GM18520 (cell line): ENCODE measurements at regions not wholly inside any gene's neighbourhood (a gene's known extent, or its start where the extent isn't known, plus 50 kb on each side); places are given as distances from the start of the nearest gene placed in this dataset.
"Not testable (repeated sequence)": the region's sequence is repeated elsewhere in the genome, so short reads cannot be mapped to it uniquely, and the experiment has no call there.

Experiments
- ATAC-seq: cut with Tn5 transposase; IDR thresholded peaks from one replicate; pipeline ENCODE4 v1.9.1; 2021; ENCODE audit not compliant: unreplicated experiment

DNA sequence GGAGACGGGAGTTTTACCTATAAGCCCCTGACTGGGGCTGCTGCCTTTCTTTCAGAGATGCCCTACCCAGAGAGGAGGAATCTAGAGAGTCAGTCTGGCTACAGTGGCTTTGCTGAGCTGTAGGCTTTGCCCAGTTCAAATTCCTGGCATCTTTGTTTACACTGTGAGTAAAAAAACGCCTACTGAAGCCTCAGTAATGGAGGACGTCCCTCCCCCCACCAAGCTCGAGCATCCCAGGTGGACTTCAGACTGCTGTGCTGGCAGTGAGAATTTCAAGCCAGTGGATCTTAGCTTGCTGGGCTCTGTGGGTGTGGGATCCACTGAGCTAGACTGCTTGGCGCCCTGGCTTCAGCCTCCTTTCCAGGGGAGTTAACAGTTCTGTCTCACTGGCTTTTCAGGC, 237.1 kb upstream of the NT5E start:
- not testable (repeated sequence) for ATAC-seq

DNA sequence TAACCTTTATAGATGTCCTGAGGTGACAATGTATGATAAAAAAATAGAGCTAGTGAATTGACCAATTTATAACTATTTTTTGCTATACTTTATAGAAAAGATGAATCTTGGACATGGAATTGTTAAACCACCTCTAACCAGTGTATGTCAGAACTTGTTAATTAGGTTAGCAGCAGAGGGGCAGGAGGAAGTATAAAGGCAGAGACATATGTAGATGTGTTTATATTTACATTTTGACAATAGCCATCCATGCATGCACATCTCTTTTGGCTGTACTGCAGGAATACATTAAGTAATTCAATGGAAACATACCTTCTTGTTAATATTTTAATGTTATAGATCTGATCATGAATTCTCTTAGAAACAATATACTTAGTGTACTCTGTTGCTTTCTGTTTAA, 254.6 kb upstream of the NT5E start:
- no peak for ATAC-seq

DNA sequence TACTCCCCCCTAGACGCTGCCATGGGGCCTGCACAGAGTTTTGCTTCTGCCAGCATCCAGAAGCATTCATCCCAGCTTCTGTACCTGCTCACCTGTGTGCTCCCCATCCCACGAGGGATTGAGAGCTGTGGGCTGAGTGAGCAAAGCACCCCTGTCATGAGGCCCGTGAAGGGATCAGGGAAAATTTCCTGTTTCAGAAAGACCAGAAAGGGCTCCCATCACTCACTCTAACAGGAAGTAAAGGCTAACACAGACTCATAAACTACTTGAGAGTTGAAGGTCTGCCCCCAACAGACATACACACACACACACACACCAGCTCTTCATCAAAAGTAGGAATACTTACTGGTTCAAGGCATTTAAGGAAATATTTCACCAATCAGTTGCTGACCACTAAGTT, 256.5 kb upstream of the NT5E start:
- ATAC-seq, result no peak

DNA sequence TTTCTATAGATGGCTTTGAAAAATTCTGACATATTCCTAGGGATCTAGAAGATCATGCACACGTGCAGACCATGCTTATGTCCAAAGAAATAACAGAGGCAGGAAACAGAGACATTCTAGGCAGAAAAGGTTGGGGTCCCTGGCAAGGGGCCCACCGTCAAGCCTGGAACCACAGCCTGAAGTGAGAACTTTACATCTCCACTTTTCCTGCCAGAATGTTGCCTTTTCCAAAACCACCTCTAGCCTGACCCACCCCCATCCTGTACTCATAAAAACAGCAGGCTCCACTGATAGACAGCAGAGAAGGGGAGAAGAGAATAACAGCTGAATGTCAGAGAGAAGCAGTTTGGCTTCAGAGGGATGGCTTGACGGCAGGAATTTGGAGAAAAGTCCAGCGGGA, 257.3 kb upstream of the NT5E start:
- ATAC-seq, result no peak

DNA sequence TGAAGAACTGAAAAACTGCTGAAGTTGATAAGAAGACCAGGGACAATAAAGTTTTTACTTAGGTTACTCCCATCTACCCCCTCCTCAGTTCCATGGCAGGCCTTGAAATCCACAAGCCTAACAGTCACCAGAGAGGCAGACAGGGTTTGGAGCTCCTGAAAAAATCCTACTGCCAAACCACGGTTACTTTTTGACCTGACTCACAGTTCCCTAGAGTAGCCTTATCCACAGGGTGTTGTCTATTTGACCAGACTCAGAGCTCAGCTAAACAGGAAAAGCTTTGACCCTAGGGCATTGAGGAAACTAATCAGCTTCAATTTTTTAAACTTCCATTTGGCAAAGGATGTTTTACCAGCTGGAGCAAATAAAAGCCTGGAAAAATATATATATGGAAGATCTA, 257.7 kb upstream of the NT5E start:
- no peak for ATAC-seq

DNA sequence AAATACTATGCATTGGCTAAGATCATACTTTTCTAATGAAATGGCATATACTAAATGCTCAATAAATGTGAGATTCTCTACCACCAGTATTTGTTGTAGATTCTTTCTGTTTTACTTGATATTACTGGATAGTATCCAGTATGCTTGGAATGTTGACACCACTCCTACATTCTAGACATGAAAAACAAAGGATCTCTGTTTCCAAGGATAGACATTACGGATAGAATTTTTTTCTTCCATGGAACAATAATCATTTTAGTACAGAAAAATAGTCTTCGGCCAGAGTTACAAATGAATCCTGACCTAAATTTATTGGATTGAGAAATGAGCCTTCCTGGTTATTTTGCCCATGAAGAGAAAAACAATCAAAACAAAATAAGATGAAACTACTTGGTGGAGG, 258.2 kb upstream of the NT5E start:
- no peak for ATAC-seq

DNA sequence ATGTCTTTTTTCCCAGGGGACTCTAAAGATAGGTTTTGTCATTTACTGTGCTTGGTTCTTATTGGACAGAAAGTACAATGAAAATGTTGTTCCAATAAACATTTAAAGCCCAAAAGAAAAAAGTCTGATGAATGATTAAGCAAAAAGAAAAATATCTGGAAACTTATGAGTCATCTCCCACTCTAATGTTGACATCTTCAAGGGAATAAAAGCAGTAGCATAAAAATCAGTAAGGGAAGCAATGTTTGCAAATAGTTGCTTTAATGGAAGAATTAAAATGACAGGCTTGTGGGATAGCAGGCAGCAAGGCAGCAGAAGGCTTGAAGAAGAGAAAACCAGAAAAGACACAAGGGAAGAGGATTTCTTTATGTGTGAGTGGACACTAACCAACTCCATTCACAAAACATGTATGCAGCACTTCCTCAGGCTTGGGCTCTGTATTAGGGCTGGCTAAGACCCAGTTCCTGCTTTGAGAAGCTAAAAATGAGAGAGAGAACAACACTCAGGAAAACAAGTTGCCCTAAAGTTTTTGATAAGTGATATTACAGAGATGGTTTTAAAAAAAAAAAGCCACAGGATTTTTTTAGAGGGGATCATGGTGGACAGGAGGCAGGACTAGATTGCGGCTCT, 263.2 kb upstream of the NT5E start:
- no peak for ATAC-seq

DNA sequence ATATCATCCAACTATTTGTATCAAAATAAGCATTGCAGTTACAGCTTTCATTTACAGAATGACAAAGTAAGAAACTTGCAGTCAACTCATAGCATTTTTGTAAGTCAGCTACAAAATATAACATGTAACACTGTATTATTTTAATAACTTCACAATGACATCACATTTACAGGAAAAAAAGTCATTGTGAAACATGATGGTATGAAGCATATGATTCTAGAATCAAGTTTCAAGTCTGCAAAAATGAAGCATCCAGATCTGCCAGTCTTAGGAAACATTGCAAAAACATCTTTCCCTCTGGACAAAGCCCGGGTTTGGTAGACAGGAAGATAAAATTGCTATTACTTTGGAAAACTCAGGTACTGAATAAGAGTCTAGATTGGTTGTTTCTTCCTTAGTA, 263.9 kb upstream of the NT5E start:
- no peak for ATAC-seq

DNA sequence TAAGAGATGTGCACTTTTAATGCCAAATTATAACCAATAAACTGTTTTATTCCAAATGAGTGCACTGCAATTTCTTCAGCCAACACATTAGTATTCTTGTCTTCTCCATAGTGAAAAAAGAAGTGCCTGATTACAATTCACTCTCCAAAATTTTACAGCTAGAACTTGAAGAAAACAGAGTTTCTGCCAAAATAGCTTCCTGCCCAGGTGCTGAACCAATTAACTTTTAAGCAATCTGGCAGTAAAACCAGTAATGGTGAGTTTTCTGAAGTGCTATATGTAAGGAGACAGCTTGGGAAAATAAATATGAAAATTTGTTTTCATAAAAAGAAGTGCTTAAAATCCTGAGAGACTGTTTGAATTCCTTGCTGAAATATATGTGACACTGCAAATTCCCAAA, 266.0 kb upstream of the NT5E start:
- ATAC-seq, result no peak

DNA sequence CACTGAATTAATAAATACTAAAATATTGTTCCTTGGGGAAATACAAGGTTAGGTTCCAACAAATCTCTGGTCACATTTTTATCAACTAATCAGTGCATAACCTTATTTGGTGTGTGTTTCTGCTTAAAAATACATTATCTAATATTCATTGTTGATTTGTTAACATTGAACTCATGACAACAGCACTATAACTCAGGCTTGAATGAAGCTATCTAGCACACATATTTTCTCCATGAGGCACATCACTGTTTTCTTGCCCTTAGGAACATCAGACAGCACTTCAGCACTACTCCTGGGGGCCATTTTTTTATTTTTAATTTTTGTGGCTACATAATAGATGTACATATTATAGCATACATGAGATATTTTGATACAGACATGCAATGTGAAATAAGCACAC, 277.2 kb upstream of the NT5E start:
- no peak for ATAC-seq

DNA sequence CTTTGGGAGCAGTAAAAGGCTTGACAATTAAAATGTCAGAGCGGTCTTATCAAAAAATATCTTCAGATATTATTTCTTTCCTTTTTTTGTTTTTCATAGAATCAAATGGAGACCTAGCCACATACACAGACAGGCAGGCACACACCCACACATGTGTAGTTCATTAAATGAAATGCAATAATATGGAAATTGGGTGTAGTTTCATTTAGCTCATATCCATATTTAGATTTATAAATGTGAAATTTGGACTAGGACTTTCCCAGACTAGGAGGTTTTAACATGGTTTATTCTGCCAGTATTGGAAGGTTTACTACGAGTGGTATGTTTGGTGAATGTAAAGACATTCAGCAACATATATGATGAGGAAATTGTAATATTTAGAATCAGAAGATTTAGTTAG, 277.7 kb upstream of the NT5E start:
- ATAC-seq, result no peak

DNA sequence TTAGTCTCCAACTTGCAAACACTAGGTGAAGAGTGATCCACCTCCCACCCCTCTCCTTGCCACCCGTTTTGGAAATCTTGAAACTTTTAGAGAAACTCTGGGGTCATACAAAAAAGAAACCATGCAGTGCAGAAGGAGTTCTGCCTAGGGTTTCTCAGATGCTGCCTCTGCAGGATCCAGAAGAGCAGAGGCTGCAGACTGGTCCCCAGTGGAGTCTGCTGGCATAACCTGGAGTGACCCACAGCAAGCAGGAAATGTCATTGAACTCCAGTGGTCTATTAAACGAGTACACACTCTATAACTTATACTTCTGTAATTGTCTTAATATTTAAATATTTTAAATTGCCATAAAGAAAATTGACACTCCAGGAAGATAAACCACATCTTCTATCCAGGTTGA, 280.7 kb upstream of the NT5E start:
- no peak for ATAC-seq

DNA sequence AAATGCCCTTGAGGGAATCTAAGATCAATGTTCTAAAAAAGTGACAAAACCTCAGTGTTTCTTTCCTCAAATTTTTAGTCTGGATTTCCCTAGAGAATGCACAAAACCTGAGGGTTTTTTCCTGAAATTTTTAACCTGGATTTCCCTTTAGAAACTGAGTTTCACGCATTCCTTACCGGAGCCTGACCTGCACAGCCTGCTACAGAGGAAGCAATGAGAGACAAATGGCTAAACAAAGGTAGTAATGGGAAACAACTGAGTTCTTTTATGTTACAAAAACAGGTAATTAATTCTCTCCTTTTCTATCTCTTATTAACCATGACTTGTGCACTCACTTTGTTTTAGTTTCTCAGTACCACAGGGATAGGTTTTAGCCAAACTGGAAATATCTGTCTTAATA, 281.7 kb upstream of the NT5E start:
- no peak for ATAC-seq

DNA sequence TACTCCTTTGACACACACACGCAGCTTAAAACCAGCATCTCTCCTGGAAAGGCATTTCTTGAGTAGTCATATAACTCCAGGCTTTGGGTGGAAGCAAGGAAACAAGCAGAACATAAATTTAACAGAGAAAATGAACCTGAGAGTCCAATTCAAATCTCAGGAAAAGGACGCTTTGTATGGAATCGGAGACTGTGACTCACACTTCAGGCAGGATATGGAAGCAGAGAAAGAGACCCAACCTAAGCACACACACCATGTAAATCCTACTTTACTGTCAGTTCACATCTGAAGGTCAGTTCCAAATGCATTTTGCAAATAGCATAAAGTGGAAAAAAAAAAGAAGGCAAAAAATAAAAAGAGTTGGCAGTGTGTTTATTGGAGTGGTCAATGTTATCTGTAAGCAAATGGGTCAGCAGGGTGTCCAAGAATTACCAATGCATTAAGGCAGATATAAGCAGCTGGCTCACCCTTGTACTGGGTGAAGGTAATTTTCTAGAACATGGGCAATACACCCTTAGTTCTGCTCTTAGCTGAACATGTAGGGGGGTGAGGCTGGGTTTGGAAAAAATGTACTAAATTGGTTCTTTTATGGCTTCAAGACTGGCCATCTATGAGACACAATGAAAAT, 283.7 kb upstream of the NT5E start:
- no peak for ATAC-seq

DNA sequence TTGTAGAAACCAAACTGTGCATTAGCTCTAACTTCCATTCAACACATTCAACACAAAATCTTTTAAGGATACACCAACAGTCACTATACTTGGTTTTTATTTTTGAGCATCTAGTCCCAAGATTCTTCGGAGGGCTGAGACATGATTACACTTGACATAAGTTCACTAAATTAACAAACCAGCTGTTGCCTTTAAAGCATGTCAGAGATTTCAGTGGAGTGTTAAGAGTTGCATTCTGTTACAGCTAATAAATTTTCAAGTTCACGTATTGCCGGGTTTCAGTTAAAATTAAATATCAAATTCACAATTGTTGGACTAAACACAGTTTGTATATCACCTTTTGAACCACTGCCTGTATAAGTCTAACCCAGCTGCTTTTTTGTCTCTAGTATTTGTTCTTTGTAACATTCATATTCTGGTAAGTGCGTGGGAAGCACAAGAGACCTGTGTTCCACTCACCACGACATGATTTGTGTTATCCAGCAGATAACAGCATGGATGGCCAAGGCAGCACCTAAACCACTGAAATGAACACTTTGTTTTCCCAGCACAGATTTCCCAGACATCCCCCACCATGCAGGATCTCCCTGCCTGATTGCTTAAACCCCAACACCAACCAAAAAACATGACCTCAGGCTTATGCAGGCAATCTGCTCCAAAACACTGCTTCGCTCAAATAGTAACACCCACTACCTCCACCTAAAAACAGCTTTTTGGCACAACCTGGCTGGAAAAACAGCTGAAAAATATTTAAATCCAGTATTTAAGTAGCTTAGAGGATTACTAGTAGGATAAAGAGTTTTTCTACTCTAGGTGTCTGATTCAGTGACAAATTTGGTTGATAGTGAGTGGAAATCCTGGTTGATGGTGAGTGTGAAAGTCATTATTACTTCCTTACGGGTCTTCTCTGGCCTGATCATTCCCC, 286.5 kb upstream of the NT5E start:
- ATAC-seq, result no peak

DNA sequence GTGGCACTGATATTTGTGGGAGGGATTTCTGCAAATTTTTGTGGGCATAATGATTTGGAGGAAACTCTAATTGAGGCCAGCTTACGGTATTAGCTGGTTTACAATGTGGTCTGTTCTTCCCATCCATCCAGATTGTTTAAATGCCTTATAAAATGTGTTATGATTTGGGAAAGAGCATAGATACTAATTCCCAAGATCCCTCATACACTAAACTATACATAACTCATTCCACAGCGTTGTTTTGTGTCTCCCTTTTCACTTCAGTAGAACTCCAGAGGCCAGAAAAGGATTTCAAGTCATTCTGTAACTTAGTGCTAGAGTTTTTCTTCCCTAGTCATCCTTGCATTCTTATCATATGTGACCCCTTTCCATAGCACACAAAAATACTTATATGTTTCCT, 292.6 kb upstream of the NT5E start:
- no peak for ATAC-seq

DNA sequence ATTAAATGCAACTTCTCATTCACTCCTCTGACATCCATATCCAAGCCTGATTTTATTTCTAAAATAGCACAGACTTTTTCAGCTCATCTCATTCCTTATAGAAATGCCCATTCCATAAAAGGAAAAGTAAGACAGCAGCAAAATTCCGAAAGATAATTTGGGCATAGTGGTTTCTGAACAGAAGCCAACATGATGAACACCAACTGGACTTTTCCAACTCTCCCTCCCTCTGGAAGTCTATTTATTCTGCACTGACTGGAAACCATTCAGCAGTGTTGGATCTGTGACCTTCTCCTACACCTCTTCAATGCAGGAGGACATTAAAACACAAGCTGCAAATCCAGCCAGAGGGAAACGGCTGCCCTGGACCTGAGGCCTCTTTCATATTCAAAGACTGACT, 306.2 kb upstream of the NT5E start:
- ATAC-seq, result no peak

DNA sequence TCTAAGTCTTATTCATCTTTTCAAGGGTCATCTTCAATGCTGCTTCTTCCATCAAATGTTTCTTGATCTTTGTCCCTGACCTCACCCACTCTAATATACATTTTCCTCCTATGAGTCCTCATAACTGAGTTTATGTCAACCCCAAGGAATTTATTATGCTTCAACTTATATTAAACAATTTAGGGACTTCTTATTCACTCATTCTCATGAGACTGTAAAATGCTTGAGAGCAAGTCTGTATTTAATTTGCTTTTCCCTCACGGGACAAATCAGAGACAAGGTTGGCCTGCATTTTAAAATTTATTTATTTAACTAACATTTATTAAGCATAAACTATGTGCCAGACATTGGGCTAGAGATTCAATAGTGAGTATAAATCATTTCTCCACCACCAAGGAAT, 312.0 kb upstream of the NT5E start:
- ATAC-seq, result no peak

DNA sequence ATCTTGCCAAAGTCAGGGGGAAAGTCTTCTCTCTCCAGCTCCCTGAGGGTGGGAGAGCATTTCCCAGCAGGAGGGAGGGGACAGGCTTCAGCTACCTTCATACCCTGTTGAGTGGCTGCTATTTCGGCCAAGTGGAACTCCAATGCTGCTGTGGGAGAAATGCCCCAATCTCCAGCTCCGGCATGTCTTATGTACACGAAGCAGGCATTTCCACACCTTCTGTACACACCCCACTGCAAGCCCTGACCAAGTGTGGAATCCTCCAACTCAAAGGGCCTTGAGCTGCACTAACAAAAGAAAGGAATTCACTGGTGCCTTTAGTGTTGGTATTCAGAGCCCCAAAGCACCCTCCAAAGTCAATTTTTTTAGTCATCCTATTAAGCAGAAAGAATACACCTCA, 313.6 kb upstream of the NT5E start:
- ATAC-seq, result no peak

DNA sequence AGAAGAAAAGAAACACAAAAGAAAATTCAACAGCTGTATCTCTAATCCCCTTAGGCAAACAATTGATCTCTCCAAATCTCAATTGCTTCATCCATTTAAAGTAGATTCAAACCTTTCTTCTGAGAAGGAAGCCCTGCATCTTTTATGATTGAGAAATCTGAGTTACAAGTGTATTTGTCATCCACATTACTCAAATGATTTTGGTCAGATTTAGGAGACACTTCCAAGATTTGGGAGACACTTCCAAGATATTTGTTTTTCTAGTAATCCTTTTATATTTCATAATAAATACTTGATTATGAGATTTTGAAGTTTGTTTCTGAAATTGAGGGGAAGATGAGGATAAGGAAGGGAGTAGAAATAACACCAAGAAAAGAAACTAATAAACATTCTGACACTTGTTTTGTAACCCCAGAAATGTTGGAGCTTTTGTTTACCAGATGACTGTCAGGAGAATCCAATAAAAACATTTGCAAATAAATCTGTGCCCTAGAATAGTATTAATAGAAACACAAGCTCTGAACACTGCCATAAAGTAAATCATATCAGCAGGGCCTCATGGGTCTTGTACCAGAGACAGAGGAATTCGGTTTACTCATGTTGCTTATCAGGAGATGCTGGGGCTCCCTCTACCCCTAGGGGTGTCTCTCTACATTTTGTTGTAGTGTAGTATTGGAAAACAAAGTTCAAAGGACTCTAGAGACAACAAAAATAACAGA, 314.3 kb upstream of the NT5E start:
- ATAC-seq, result no peak

DNA sequence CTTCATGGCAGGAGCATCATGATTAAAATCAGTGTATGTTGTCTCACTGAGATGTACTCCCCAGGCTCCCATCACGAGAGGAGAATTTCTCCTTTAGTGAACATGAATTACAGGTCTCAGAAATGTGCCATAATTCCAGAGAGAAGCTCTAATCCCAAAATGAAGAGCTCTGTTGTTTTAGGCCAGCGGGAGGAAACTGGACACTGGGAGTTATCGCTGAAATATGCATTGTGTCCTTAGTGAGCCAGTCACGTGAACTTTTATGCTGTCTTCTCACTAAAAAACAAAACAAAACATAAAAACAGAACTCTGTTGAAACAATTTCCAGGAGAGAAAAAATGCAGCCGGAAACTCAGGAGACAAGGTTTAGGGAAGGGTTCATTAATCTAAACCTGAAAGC, 315.7 kb upstream of the NT5E start:
- ATAC-seq, result no peak

DNA sequence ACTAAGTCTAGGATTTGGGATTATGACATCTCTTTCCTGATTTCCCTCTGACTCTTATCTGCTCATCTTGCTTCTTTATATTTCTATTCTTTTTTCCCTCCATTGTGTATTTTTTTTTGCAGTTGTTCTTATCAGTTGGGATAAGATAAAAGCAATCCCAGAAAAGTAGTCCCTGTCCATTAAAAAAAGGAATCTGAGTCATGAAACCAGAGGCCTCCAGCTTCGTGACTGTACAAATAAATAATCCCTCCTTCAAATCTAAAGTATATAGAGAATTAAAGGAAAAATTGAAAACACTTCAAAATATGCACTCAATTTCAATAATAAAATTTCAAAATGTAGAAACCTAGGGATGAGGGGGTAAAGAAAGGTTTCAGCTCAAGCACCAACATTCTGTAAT, 317.8 kb upstream of the NT5E start:
- ATAC-seq, result no peak
